SK-N-SH (cell line): ENCODE measurements at regions not wholly inside any gene's neighbourhood (a gene's known extent, or its start where the extent isn't known, plus 50 kb on each side); places are given as distances from the start of the nearest gene placed in this dataset.

Experiments used
- CTCF ChIA-PET: fragments of 300-600, 350-600 bp; formaldehyde crosslinking; extraction: SDS; loops from one replicate; lab custom pipeline; 2021; lab: Yijun Ruan, JAX
- POLR2A ChIA-PET: fragments of 350-600 bp; sonication (Branson Sonifier 250); formaldehyde crosslinking; extraction: SDS; loops from one replicate; lab custom pipeline; 2020; ENCODE audit warnings: antibody characterized with exemption, inconsistent platforms; lab: Yijun Ruan, JAX
- DNase-seq: peaks from one replicate; pipeline ENCODE4 v3.0.0; 2012
- H2AFZ ChIP-seq: fragments of 200-600 bp; sonication (generic); 2 replicates; pipeline ENCODE4 v1.8.1; 2016; ENCODE audit warnings: antibody characterized with exemption, mild to moderate bottlenecking, low read depth
- H3F3A ChIP-seq: fragments of 200-600 bp; sonication (generic); replicated peaks from 2 replicates; pipeline ENCODE3; 2016; ENCODE audit warnings: antibody characterized with exemption, mild to moderate bottlenecking; ENCODE audit not compliant: insufficient read depth
- H3K27ac ChIP-seq, 2 experiments: fragments of 200-500 bp in 1 of 2; fragments of 200-600 bp in 1 of 2; sonication (Bioruptor generic) in 1 of 2; sonication (generic), shearing (Covaris generic) in 1 of 2; 2 replicates each; pipeline versions ENCODE4 v1.5.1 to v1.6.1; 2014 to 2016; ENCODE audit warnings: low read depth in 2 of 2, inconsistent platforms in 1 of 2, low read length in 1 of 2, mild to moderate bottlenecking in 1 of 2, mixed read lengths in 1 of 2
- H3K27me3 ChIP-seq: fragments of 200-600 bp; sonication (generic), shearing (Covaris generic); 2 replicates; pipeline ENCODE4 v1.6.1; 2016; ENCODE audit warnings: mixed run types; ENCODE audit not compliant: insufficient read depth
- H3K36me3 ChIP-seq, 2 experiments: fragments of 200-500 bp in 1 of 2; fragments of 200-600 bp in 1 of 2; sonication (Bioruptor generic) in 1 of 2; sonication (generic) in 1 of 2; replicated peaks in 1 of 2; 2 replicates each; pipeline versions ENCODE3 to v1.5.1; 2014 to 2016; ENCODE audit warnings: low read length in 1 of 2, mild to moderate bottlenecking in 1 of 2; ENCODE audit not compliant: insufficient read depth in 2 of 2, control insufficient read depth in 1 of 2
- H3K4me1 ChIP-seq, 2 experiments: fragments of 200-500 bp in 1 of 2; fragments of 200-600 bp in 1 of 2; sonication (Bioruptor generic) in 1 of 2; sonication (generic), shearing (Covaris generic) in 1 of 2; 2 replicates each; pipeline versions ENCODE4 v1.5.1 to v1.6.1; 2014 to 2016; ENCODE audit warnings: low read depth in 1 of 2, low read length in 1 of 2, mixed run types in 1 of 2; ENCODE audit not compliant: insufficient read depth in 2 of 2, control insufficient read depth in 1 of 2
- H3K4me2 ChIP-seq: fragments of 200-600 bp; sonication (generic), shearing (Covaris generic); 2 replicates; pipeline ENCODE4 v1.6.1; 2017; ENCODE audit warnings: mixed run types
- H3K4me3 ChIP-seq, 2 experiments: fragments of 200-500 bp in 1 of 2; fragments of 200-600 bp in 1 of 2; sonication (Bioruptor generic) in 1 of 2; sonication (generic), shearing (Covaris generic) in 1 of 2; 2 replicates each; pipeline versions ENCODE4 v1.5.1 to v1.8.1; 2014 to 2016; ENCODE audit warnings: low read depth in 2 of 2, inconsistent platforms in 1 of 2, low read length in 1 of 2, mild to moderate bottlenecking in 1 of 2, mixed read lengths in 1 of 2, moderate library complexity in 1 of 2
- H3K79me2 ChIP-seq: fragments of 200-600 bp; sonication (generic); 2 replicates; pipeline ENCODE4 v1.8.1; 2017; ENCODE audit warnings: mild to moderate bottlenecking; ENCODE audit not compliant: insufficient read depth
- H3K9ac ChIP-seq: fragments of 200-600 bp; sonication (generic); 2 replicates; pipeline ENCODE4 v1.6.1; 2017; ENCODE audit warnings: mixed run types
- H3K9me2 ChIP-seq: fragments of 200-600 bp; sonication (generic); 2 replicates; pipeline ENCODE4 v1.6.1; 2017; ENCODE audit warnings: mixed run types
- H3K9me3 ChIP-seq: fragments of 200-600 bp; sonication (generic); 2 replicates; pipeline ENCODE4 v1.6.1; 2017; ENCODE audit warnings: mixed run types, mild to moderate bottlenecking, moderate library complexity
- H4K20me1 ChIP-seq: fragments of 200-600 bp; sonication (generic); 2 replicates; pipeline ENCODE4 v1.6.1; 2017; ENCODE audit warnings: mild to moderate bottlenecking, mixed run types; ENCODE audit not compliant: insufficient read depth
- CHD2 ChIP-seq: fragments of 150-350 bp; IDR thresholded peaks from 2 replicates; pipeline ENCODE4 v1.6.1; 2018; ENCODE audit warnings: low read length; ENCODE audit not compliant: partially characterized antibody
- EP300 ChIP-seq, 2 experiments: IDR thresholded peaks; 2 replicates each; pipeline versions ENCODE4 v1.4.0 to v1.6.1; 2012; ENCODE audit warnings: borderline replicate concordance in 1 of 2, low read depth in 1 of 2, low read length in 1 of 2
- EZH2phosphoT487 ChIP-seq: fragments of 200-600 bp; sonication (generic); IDR thresholded peaks from 2 replicates; pipeline ENCODE4 v1.6.1; 2017; ENCODE audit warnings: low read depth, mixed run types, mild to moderate bottlenecking, antibody characterized with exemption, moderate library complexity, borderline replicate concordance
- FOSL2 ChIP-seq: IDR thresholded peaks from 2 replicates; pipeline ENCODE4 v1.4.0; 2012; ENCODE audit warnings: low read depth, mild to moderate bottlenecking, moderate library complexity, borderline replicate concordance
- FOXM1 ChIP-seq: IDR thresholded peaks from 2 replicates; pipeline ENCODE4 v1.4.0; 2012; ENCODE audit warnings: low read depth, mild to moderate bottlenecking
- JUND ChIP-seq: IDR thresholded peaks from 2 replicates; pipeline ENCODE4 v1.4.0; 2012
- MEF2A ChIP-seq: IDR thresholded peaks from 2 replicates; pipeline ENCODE4 v1.4.0; 2012; ENCODE audit warnings: low read depth, borderline replicate concordance
- NRF1 ChIP-seq: IDR thresholded peaks from 2 replicates; pipeline ENCODE4 v1.6.1; 2012; ENCODE audit warnings: low read depth, mild to moderate bottlenecking, low read length
- RFX5 ChIP-seq: IDR thresholded peaks from 2 replicates; pipeline ENCODE4 v1.6.1; 2012; ENCODE audit warnings: mild to moderate bottlenecking, improper control_type of control experiment, low read length
- RXRA ChIP-seq: IDR thresholded peaks from 2 replicates; pipeline ENCODE4 v1.4.0; 2012; ENCODE audit warnings: low read depth, mild to moderate bottlenecking, borderline replicate concordance
- TAF1 ChIP-seq: IDR thresholded peaks from 2 replicates; pipeline ENCODE4 v1.6.1; 2012; ENCODE audit warnings: low read depth, mild to moderate bottlenecking, low read length, moderate library complexity, borderline replicate concordance
- TEAD4 ChIP-seq: IDR thresholded peaks from 2 replicates; pipeline ENCODE4 v1.4.0; 2012; ENCODE audit warnings: mild to moderate bottlenecking, borderline replicate concordance; ENCODE audit not compliant: insufficient read depth
- YY1 ChIP-seq: IDR thresholded peaks from 2 replicates; pipeline ENCODE4 v1.4.0; 2012; ENCODE audit warnings: low read depth, mild to moderate bottlenecking
- WGBS: methylation state at CpG from one replicate; pipeline ENCODE4 v1.1.6; 2017; ENCODE audit warnings: low lambda C conversion rate; 5-methylcytosine and 5-hydroxymethylcytosine counted together
- TF ChIP-seq, protein P1 (sequence below): IDR thresholded peaks from 2 replicates; pipeline ENCODE4 v1.6.1; 2012; ENCODE audit warnings: mild to moderate bottlenecking, low read depth, low read length, moderate library complexity
- TF ChIP-seq, protein P2 (sequence below): IDR thresholded peaks from 2 replicates; pipeline ENCODE4 v1.4.0; 2012; ENCODE audit warnings: low read depth, borderline replicate concordance
- TF ChIP-seq, protein P3 (sequence below): fragments of 150-350 bp; IDR thresholded peaks from 2 replicates; pipeline ENCODE4 v1.6.1; 2017; ENCODE audit warnings: antibody characterized with exemption, low read length, low read depth, borderline replicate concordance

DNA sequence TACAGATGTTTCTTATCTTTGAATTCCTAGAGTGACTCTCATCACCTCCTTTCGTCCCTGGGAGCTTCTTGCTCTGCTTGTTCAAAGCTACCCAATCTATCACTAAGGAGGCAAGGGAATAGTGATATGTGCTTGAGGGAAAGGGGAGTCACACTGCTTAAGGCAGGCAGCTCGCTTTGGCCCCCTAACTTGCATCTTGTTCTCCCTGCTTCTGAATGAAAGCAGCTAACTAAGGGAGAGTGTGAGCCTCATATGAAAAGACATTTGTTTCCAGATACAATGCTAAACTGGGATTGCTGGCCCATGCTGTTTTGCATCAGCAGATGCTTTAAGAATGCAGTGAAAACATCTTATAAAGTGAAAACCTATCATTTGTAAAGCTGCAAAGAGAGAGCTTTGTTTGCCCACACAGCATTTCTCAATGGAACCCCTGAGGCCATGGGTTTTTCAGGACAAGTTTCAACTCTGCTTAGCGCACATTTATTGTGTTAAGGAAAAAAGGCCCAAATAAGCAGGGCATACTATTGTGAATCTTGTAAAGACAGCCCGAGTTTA lies 367.9 kb upstream of the ADAMTSL1 start:
- POLR2A ChIA-PET = no interaction called here
- Histone ChIP-seq H3K9me3 (no peaks in the 10 kb centered on the region), H3K27ac (no peak overlapping the region), H2AFZ (no peak overlapping the region), H3K9me2 (no peaks in the 10 kb centered on the region), H3K36me3 (no peaks in the 10 kb centered on the region), H3K4me2 (no peak overlapping the region), H3K79me2 (no peaks in the 10 kb centered on the region), H4K20me1 (no peaks in the 10 kb centered on the region), H3K9ac (no peak overlapping the region), H3K4me3 (no peak overlapping the region), H3K27me3 (peaks cover 12% of the 10 kb centered on the region; the same call in 1 of the 2 replicates)
- 3% methylated on average over 4 of the region's 4 CpGs for WGBS
- no peak for DNase-seq
- TF ChIP-seq, protein P1, sequence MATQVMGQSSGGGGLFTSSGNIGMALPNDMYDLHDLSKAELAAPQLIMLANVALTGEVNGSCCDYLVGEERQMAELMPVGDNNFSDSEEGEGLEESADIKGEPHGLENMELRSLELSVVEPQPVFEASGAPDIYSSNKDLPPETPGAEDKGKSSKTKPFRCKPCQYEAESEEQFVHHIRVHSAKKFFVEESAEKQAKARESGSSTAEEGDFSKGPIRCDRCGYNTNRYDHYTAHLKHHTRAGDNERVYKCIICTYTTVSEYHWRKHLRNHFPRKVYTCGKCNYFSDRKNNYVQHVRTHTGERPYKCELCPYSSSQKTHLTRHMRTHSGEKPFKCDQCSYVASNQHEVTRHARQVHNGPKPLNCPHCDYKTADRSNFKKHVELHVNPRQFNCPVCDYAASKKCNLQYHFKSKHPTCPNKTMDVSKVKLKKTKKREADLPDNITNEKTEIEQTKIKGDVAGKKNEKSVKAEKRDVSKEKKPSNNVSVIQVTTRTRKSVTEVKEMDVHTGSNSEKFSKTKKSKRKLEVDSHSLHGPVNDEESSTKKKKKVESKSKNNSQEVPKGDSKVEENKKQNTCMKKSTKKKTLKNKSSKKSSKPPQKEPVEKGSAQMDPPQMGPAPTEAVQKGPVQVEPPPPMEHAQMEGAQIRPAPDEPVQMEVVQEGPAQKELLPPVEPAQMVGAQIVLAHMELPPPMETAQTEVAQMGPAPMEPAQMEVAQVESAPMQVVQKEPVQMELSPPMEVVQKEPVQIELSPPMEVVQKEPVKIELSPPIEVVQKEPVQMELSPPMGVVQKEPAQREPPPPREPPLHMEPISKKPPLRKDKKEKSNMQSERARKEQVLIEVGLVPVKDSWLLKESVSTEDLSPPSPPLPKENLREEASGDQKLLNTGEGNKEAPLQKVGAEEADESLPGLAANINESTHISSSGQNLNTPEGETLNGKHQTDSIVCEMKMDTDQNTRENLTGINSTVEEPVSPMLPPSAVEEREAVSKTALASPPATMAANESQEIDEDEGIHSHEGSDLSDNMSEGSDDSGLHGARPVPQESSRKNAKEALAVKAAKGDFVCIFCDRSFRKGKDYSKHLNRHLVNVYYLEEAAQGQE = no peak
- TF ChIP-seq NRF1 = no peak
- TF ChIP-seq RFX5 = no peak
- no peak for TF ChIP-seq RXRA
- TF ChIP-seq FOXM1 = no peak
- TF ChIP-seq EP300 (IDR thresholded peaks at IDR 0.05; ENCODE audit: borderline replicate concordance in 1 of 2, low read depth in 1 of 2, low read length in 1 of 2) = no peak
- no peak for TF ChIP-seq YY1
- TF ChIP-seq EZH2phosphoT487 = no peak
- no peak for TF ChIP-seq TAF1
- no peak for TF ChIP-seq MEF2A
- TF ChIP-seq, protein P2, sequence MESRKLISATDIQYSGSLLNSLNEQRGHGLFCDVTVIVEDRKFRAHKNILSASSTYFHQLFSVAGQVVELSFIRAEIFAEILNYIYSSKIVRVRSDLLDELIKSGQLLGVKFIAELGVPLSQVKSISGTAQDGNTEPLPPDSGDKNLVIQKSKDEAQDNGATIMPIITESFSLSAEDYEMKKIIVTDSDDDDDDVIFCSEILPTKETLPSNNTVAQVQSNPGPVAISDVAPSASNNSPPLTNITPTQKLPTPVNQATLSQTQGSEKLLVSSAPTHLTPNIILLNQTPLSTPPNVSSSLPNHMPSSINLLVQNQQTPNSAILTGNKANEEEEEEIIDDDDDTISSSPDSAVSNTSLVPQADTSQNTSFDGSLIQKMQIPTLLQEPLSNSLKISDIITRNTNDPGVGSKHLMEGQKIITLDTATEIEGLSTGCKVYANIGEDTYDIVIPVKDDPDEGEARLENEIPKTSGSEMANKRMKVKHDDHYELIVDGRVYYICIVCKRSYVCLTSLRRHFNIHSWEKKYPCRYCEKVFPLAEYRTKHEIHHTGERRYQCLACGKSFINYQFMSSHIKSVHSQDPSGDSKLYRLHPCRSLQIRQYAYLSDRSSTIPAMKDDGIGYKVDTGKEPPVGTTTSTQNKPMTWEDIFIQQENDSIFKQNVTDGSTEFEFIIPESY = no peak
- TF ChIP-seq JUND = no peak
- TF ChIP-seq CHD2 = no peak
- no peak for TF ChIP-seq FOSL2
- no peak for TF ChIP-seq TEAD4
- TF ChIP-seq, protein P3, sequence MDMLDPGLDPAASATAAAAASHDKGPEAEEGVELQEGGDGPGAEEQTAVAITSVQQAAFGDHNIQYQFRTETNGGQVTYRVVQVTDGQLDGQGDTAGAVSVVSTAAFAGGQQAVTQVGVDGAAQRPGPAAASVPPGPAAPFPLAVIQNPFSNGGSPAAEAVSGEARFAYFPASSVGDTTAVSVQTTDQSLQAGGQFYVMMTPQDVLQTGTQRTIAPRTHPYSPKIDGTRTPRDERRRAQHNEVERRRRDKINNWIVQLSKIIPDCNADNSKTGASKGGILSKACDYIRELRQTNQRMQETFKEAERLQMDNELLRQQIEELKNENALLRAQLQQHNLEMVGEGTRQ = no peak
- TF ChIP-seq, all 33 proteins: peak for 0
- Histone ChIP-seq H3K4me1 (no peaks in the 10 kb centered on the region), H3F3A (no peaks in the 10 kb centered on the region)
- CTCF ChIA-PET = interaction anchor here (0.5 kb wide), 1 partner anchor 580 kb away, joined by 3 read pairs; no protein-coding TSS in a partner anchor
